ENCODE measurements at regions not wholly inside any gene's neighbourhood (a gene's known extent, or its start where the extent isn't known, plus 50 kb on each side); places are given as distances from the start of the nearest gene placed in this dataset.

DNA sequence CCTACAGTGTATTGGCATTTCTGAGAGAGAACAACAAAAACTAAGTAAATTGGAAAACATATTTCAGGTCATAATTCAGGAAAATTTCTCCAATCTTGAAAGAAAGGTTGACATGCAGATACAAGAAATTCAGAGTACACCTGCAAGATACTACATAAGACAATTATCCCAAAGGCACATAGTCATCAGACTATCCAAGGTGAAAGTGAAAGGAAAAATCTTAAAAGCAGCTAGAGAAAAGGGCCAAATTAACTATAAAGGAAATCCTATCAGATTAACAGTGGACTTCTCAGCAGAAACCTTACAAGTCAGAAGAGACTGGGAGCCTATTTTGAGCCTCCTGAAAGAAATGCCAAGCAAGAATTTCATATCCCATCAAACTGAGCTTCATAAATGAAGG is 449.0 kb upstream of the MMADHC start:
- no peak for DNase-seq (ENCODE audit: low spot score)
- TF ChIP-seq, protein P1, sequence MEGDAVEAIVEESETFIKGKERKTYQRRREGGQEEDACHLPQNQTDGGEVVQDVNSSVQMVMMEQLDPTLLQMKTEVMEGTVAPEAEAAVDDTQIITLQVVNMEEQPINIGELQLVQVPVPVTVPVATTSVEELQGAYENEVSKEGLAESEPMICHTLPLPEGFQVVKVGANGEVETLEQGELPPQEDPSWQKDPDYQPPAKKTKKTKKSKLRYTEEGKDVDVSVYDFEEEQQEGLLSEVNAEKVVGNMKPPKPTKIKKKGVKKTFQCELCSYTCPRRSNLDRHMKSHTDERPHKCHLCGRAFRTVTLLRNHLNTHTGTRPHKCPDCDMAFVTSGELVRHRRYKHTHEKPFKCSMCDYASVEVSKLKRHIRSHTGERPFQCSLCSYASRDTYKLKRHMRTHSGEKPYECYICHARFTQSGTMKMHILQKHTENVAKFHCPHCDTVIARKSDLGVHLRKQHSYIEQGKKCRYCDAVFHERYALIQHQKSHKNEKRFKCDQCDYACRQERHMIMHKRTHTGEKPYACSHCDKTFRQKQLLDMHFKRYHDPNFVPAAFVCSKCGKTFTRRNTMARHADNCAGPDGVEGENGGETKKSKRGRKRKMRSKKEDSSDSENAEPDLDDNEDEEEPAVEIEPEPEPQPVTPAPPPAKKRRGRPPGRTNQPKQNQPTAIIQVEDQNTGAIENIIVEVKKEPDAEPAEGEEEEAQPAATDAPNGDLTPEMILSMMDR (IDR thresholded peaks at IDR 0.05; ENCODE audit: extremely low read depth, insufficient read depth, missing control alignments), result no peak
- in situ Hi-C loops (cut with MboI; ENCODE audit: low pct_unique_long_range_greater_than_20kb, low sequenced_read_pairs, unreplicated experiment), result no loop called here

DNA sequence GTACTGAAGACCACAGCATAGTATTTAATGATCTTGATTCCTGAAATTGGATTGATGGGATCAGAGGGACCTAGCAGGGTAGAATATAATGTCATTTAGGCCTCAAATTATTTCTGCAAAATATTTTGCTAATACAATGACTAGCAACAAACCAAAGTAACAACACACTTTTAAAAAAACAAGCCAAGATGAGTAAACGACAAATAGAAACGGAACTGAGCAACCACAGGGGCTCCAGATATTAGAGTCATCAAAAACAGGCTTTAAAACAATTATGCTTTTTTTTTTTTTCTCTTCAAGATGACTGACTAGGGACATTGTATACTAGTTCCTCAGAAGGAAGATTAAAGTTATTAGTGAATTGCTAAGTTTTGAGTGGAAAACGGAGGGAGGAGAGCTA is 447.1 kb upstream of the MMADHC start:
- TF ChIP-seq, protein P1 (IDR thresholded peaks at IDR 0.05; ENCODE audit: extremely low read depth, insufficient read depth, missing control alignments), result no peak
- DNase-seq (ENCODE audit: low spot score), result no peak
- in situ Hi-C loops (cut with MboI; ENCODE audit: low pct_unique_long_range_greater_than_20kb, low sequenced_read_pairs, unreplicated experiment), result no loop called here

DNA sequence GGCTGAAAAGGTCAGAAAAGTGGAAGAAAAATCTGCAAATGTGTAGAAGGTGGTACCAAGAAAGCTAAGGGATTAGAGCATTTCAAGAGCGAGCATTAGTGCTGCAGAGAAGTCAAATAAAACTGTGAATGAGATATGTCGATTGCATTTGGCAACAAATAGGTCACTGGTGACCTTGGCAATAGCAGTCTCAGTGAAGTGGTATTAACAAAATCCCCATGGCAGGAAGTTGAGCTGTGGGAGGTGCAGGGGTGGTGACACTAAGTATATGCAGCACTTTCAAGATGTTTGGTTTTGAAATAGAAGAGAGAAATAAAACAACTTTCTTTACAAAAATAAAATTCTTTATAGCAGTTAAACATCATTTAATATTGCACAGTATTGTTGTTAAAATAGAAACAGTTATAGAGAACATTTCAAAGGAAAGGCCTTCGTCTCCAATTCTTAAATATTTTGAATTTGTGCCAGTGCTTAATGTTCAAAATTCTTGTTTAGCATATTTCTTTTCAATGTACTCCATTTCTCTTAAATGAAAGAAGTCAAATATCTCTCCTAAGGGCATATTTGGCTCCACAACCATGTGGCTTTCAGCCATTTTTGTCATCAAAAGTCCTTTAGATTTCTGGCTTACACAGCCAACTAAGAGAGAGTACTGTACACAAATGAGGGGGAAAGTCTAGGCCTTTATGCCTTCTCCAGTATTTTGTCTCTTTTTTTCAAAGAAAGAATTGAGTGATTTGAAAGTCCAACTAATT is 443.0 kb upstream of the MMADHC start:
- no peak for DNase-seq (ENCODE audit: low spot score)
- TF ChIP-seq, protein P1 (IDR thresholded peaks at IDR 0.05; ENCODE audit: extremely low read depth, insufficient read depth, missing control alignments), result no peak
- in situ Hi-C loops (cut with MboI; ENCODE audit: low pct_unique_long_range_greater_than_20kb, low sequenced_read_pairs, unreplicated experiment), result no loop called here

DNA sequence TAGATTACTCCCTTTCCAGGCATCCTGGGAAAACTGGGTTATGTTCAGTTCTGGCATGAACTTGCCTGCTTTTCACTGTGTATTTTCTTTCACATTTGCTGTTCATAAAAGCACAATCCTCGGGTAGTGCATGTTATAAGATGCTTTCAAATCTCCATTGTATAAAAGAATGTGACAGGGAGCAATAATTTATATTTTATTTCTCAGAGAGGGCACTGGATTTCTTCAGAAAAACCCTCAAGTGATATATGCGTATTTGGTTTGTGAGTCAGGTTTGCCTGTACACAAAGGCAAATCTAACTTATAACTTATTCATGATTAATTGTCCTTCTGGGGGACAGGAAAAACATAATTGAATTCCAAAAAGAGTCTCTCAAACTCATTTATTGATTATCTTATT is 440.7 kb upstream of the MMADHC start:
- in situ Hi-C loops (cut with MboI; ENCODE audit: low pct_unique_long_range_greater_than_20kb, low sequenced_read_pairs, unreplicated experiment), result no loop called here
- no peak for DNase-seq (ENCODE audit: low spot score)
- TF ChIP-seq, protein P1 (IDR thresholded peaks at IDR 0.05; ENCODE audit: extremely low read depth, insufficient read depth, missing control alignments), result no peak

DNA sequence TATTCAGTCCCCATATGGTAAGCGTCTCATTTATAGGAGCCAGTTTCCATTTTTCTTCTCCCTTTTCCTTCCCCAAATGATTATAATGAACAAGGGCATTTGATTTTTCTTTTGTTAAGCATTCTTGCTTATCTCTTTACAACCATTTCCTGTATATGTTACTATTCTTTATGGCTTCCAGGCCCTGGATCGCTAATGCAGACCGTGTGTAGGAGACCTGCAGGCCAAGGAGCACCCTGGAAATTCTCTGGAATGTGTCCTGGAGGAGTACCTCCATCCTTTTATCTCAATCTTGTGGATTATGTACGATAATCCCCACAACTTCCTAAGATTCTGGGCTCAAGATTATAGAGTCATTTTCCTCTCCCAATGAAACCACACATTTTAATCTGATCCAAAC is 439.6 kb upstream of the MMADHC start:
- no peak for DNase-seq (ENCODE audit: low spot score)
- TF ChIP-seq, protein P1 (IDR thresholded peaks at IDR 0.05; ENCODE audit: extremely low read depth, insufficient read depth, missing control alignments), result no peak
- in situ Hi-C loops (cut with MboI; ENCODE audit: low pct_unique_long_range_greater_than_20kb, low sequenced_read_pairs, unreplicated experiment), result no loop called here

DNA sequence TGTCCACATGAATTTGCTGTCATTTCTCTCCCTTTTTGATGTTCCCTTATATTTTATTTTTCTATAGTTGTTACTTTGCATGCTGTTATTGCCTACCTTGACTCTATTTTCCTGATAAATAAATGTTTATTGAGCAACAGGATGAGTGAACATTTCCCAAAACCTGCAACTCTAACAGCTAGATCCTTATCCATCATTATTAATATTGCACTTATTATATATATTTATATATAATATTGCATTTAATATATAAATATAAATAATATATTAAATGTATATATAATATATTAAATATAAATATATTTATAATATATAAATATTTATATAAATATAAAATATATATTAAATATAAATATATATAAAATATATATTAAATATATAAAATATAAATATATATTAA is 436.1 kb upstream of the MMADHC start:
- TF ChIP-seq, protein P1 (IDR thresholded peaks at IDR 0.05; ENCODE audit: extremely low read depth, insufficient read depth, missing control alignments), result no peak
- in situ Hi-C loops (cut with MboI; ENCODE audit: low pct_unique_long_range_greater_than_20kb, low sequenced_read_pairs, unreplicated experiment), result no loop called here
- no peak for DNase-seq (ENCODE audit: low spot score)

Data from GM13977 (cell line).